ENCODE measurements at regions not wholly inside any gene's neighbourhood (a gene's known extent, or its start where the extent isn't known, plus 50 kb on each side); places are given as distances from the start of the nearest gene placed in this dataset.

DNA sequence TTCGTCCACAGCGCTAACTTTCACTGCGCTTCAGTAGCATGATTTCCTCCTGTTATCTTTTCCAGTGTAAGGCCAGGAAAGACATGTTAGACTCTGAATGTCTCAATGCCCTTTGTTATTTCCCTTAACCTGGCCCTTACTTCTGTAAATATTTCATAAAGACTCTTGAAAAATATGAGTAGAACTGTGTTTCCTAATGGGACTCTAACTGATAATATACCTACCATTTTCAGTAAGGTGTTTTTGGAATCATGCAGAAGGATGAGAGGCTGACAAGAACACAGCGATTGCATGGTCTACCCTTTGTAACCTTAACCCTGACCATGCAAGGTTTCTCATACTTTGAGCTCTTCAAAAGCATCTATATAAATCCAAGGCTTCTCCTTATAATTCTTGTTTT lies 550.1 kb downstream of the SLITRK6 start:
- Mint-ChIP-seq H3K27ac (ENCODE audit: unreplicated experiment) (no peak overlapping the region), H3K4me3 (ENCODE audit: unreplicated experiment) (no peak overlapping the region), H3K36me3 (ENCODE audit: insufficient read depth, unreplicated experiment) (no peaks in the 10 kb centered on the region), H3K27me3 (ENCODE audit: insufficient read depth, unreplicated experiment) (no peaks in the 10 kb centered on the region), H3K9me3 (ENCODE audit: unreplicated experiment) (no peaks in the 10 kb centered on the region), H3K4me1 (ENCODE audit: low read depth, unreplicated experiment) (no peaks in the 10 kb centered on the region)
- Histone ChIP-seq H3K4me3 (ENCODE audit: low read depth, low read length) (no peak overlapping the region), H3K36me3 (ENCODE audit: control insufficient read depth, insufficient read depth, low read length) (no peaks in the 10 kb centered on the region), H3K27me3 (replicated peaks; ENCODE audit: control insufficient read depth, insufficient read depth, low read length) (no peaks in the 10 kb centered on the region), H3K4me1 (no peaks in the 10 kb centered on the region), H3K9me3 (no peaks in the 10 kb centered on the region)
- CTCF ChIA-PET: interaction anchor here (1.2 kb wide), 1 partner anchor 13 kb away, joined by 4 read pairs; no protein-coding TSS in a partner anchor
- POLR2A ChIA-PET: no interaction called here
- DNase-seq: no peak
- intact Hi-C loops (cut with micrococcal nuclease; ENCODE audit: unreplicated experiment): no loop called here
- TF ChIP-seq, protein P1, sequence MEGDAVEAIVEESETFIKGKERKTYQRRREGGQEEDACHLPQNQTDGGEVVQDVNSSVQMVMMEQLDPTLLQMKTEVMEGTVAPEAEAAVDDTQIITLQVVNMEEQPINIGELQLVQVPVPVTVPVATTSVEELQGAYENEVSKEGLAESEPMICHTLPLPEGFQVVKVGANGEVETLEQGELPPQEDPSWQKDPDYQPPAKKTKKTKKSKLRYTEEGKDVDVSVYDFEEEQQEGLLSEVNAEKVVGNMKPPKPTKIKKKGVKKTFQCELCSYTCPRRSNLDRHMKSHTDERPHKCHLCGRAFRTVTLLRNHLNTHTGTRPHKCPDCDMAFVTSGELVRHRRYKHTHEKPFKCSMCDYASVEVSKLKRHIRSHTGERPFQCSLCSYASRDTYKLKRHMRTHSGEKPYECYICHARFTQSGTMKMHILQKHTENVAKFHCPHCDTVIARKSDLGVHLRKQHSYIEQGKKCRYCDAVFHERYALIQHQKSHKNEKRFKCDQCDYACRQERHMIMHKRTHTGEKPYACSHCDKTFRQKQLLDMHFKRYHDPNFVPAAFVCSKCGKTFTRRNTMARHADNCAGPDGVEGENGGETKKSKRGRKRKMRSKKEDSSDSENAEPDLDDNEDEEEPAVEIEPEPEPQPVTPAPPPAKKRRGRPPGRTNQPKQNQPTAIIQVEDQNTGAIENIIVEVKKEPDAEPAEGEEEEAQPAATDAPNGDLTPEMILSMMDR (IDR thresholded peaks at IDR 0.05; ENCODE audit: insufficient read depth in 1 of 2, low read depth in 1 of 2, low read length in 1 of 2, severe bottlenecking in 1 of 2, unreplicated experiment in 1 of 2): no peak
- no TSS peak for BruUV-seq (replicated peaks)

DNA sequence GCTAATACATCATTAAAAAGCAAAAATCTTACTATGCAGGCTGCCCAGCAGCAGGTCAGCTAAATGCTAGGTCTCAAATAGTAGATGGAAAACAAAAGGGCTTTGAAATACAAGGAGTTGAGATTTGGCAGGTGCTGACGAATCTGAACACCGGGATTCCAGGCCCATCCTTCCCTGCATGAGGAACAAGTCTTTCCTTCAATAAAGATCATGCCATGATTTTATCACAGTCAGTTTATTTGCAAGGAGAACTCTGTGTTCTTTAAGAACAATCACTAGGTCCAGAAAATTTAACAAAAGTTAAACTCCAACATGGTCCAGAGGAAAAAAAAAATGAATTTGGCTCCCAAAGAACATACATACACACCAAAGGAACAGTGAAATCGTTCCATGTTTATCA lies 551.4 kb downstream of the SLITRK6 start:
- no peaks in the 10 kb centered on the region for H3K9me3 ChIP-seq
- ChIA-PET POLR2A (no interaction called here), CTCF (no interaction called here)
- TF ChIP-seq, protein P1 (IDR thresholded peaks at IDR 0.05; ENCODE audit: insufficient read depth in 1 of 2, low read depth in 1 of 2, low read length in 1 of 2, severe bottlenecking in 1 of 2, unreplicated experiment in 1 of 2): no peak
- Mint-ChIP-seq H3K4me3 (ENCODE audit: unreplicated experiment) (no peak overlapping the region), H3K27ac (ENCODE audit: unreplicated experiment) (no peak overlapping the region), H3K27me3 (ENCODE audit: insufficient read depth, unreplicated experiment) (no peaks in the 10 kb centered on the region), H3K36me3 (ENCODE audit: insufficient read depth, unreplicated experiment) (no peaks in the 10 kb centered on the region), H3K4me1 (ENCODE audit: low read depth, unreplicated experiment) (no peaks in the 10 kb centered on the region), H3K9me3 (ENCODE audit: unreplicated experiment) (no peaks in the 10 kb centered on the region)
- H3K36me3 ChIP-seq (ENCODE audit: control insufficient read depth, insufficient read depth, low read length): no peaks in the 10 kb centered on the region
- DNase-seq: no peak
- H3K27me3 ChIP-seq (replicated peaks; ENCODE audit: control insufficient read depth, insufficient read depth, low read length): no peaks in the 10 kb centered on the region
- BruUV-seq (replicated peaks): no TSS peak
- no peaks in the 10 kb centered on the region for H3K4me1 ChIP-seq
- H3K4me3 ChIP-seq (ENCODE audit: low read depth, low read length): no peak overlapping the region
- intact Hi-C loops (cut with micrococcal nuclease; ENCODE audit: unreplicated experiment): no loop called here

DNA sequence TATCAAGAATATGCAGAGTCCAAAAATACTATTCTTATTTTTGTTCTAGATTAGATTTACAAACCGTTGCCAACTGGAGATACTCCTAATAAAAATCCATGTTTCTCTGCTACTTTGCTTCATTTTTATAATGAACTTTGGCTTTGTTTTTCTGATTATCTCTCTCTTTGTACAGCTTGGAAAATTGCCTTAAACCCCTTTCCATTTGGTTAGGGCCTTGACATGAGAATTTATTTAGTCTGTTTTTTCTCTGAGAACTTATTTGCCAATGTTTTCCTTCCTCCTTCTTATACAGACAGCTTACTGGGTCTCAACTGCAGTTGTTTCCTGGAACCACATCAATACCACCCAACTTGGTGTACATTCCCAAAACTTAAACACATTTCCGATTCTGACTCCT lies 555.4 kb downstream of the SLITRK6 start:
- no peak overlapping the region for H3K27ac Mint-ChIP-seq (ENCODE audit: unreplicated experiment)
- TF ChIP-seq, protein P1 (IDR thresholded peaks at IDR 0.05; ENCODE audit: insufficient read depth in 1 of 2, low read depth in 1 of 2, low read length in 1 of 2, severe bottlenecking in 1 of 2, unreplicated experiment in 1 of 2): no peak
- no peak overlapping the region for H3K4me3 Mint-ChIP-seq (ENCODE audit: unreplicated experiment)
- no peaks in the 10 kb centered on the region for H3K9me3 ChIP-seq
- peaks cover 6% of the 10 kb centered on the region for H3K4me1 Mint-ChIP-seq (ENCODE audit: low read depth, unreplicated experiment)
- no peaks in the 10 kb centered on the region for H3K4me1 ChIP-seq
- H3K4me3 ChIP-seq (ENCODE audit: low read depth, low read length): no peak overlapping the region
- H3K27me3 Mint-ChIP-seq (ENCODE audit: insufficient read depth, unreplicated experiment): no peaks in the 10 kb centered on the region
- no peaks in the 10 kb centered on the region for H3K9me3 Mint-ChIP-seq (ENCODE audit: unreplicated experiment)
- ChIA-PET POLR2A (no interaction called here), CTCF (no interaction called here)
- no peak for DNase-seq
- no TSS peak for BruUV-seq (replicated peaks)
- intact Hi-C loops (cut with micrococcal nuclease; ENCODE audit: unreplicated experiment): no loop called here
- H3K36me3 Mint-ChIP-seq (ENCODE audit: insufficient read depth, unreplicated experiment): no peaks in the 10 kb centered on the region
- H3K27me3 ChIP-seq (replicated peaks; ENCODE audit: control insufficient read depth, insufficient read depth, low read length): no peaks in the 10 kb centered on the region
- H3K36me3 ChIP-seq (ENCODE audit: control insufficient read depth, insufficient read depth, low read length): no peaks in the 10 kb centered on the region

All from Caco-2 (cell line).